Trophoblast cell (in vitro differentiated cells and primary cell): ENCODE measurements at regions not wholly inside any gene's neighbourhood (a gene's known extent, or its start where the extent isn't known, plus 50 kb on each side); places are given as distances from the start of the nearest gene placed in this dataset.

Experiments used
- DNase-seq, 2 donors: peaks; one replicate each; pipeline ENCODE4 v3.0.0-alpha.2; 2016
- H2AFZ ChIP-seq: 2 replicates; pipeline ENCODE4 v1.6.1; 2013; ENCODE audit warnings: low read length, moderate library complexity, mild to moderate bottlenecking; ENCODE audit not compliant: insufficient read depth, poor library complexity
- H2AK5ac ChIP-seq: 2 replicates; pipeline ENCODE4 v1.6.1; 2013; ENCODE audit warnings: mild to moderate bottlenecking, low read length
- H2BK120ac ChIP-seq: 2 replicates; pipeline ENCODE4 v1.6.1; 2013; ENCODE audit warnings: low read length, mild to moderate bottlenecking, moderate library complexity; ENCODE audit not compliant: insufficient read depth, poor library complexity
- H2BK12ac ChIP-seq: 2 replicates; pipeline ENCODE4 v1.6.1; 2013; ENCODE audit warnings: mild to moderate bottlenecking, low read length, moderate library complexity
- H2BK5ac ChIP-seq: 2 replicates; pipeline ENCODE4 v1.6.1; 2013; ENCODE audit warnings: low read length, low read depth, moderate library complexity, mild to moderate bottlenecking; ENCODE audit not compliant: poor library complexity
- H3K14ac ChIP-seq: 2 replicates; pipeline ENCODE4 v1.6.1; 2013; ENCODE audit warnings: mild to moderate bottlenecking, low read length
- H3K18ac ChIP-seq: 2 replicates; pipeline ENCODE4 v1.6.1; 2013; ENCODE audit warnings: mild to moderate bottlenecking, low read length
- H3K23ac ChIP-seq: 2 replicates; pipeline ENCODE4 v1.6.1; 2013; ENCODE audit warnings: low read length
- H3K27ac ChIP-seq: 2 replicates; pipeline ENCODE4 v1.5.1; 2013; ENCODE audit warnings: low read depth, mild to moderate bottlenecking, inconsistent platforms, low read length, moderate library complexity
- H3K27me3 ChIP-seq: 2 replicates; pipeline ENCODE4 v1.6.1; 2013; ENCODE audit warnings: inconsistent platforms, mild to moderate bottlenecking, low read length, moderate library complexity; ENCODE audit not compliant: insufficient read depth
- H3K36me3 ChIP-seq, 2 experiments: 1 replicate in 1 of 2; 2 replicates in 1 of 2; pipeline ENCODE4 v1.6.1; 2013; ENCODE audit warnings: low read length in 2 of 2, mild to moderate bottlenecking in 2 of 2, moderate library complexity in 1 of 2; ENCODE audit not compliant: insufficient read depth in 2 of 2, control insufficient read depth in 1 of 2
- H3K4ac ChIP-seq: 2 replicates; pipeline ENCODE4 v1.6.1; 2013; ENCODE audit warnings: low read depth, mild to moderate bottlenecking, low read length, moderate library complexity
- H3K4me1 ChIP-seq, 2 experiments: 1 replicate in 1 of 2; 2 replicates in 1 of 2; pipeline ENCODE4 v1.6.1; 2013; ENCODE audit warnings: low read length in 2 of 2, mild to moderate bottlenecking in 2 of 2, moderate library complexity in 1 of 2; ENCODE audit not compliant: insufficient read depth in 2 of 2, control insufficient read depth in 1 of 2
- H3K4me2 ChIP-seq: 2 replicates; pipeline ENCODE4 v1.6.1; 2013; ENCODE audit warnings: inconsistent platforms, mild to moderate bottlenecking, low read length, moderate library complexity
- H3K4me3 ChIP-seq: 2 replicates; pipeline ENCODE4 v1.5.1; 2013; ENCODE audit warnings: mild to moderate bottlenecking, low read depth, low read length, inconsistent platforms
- H3K79me1 ChIP-seq: one replicate; pipeline ENCODE4 v1.6.1; 2013; ENCODE audit warnings: low read length
- H3K79me2 ChIP-seq: 2 replicates; pipeline ENCODE4 v1.6.1; 2013; ENCODE audit warnings: low read length, mild to moderate bottlenecking; ENCODE audit not compliant: control insufficient read depth, insufficient read depth, poor library complexity
- H3K9ac ChIP-seq: 2 replicates; pipeline ENCODE4 v1.6.1; 2013; ENCODE audit warnings: mild to moderate bottlenecking, low read length
- H3K9me3 ChIP-seq: 2 replicates; pipeline ENCODE4 v1.6.1; 2013; ENCODE audit warnings: low read depth, mild to moderate bottlenecking, control low read depth, inconsistent platforms, low read length; ENCODE audit not compliant: insufficient read depth
- H4K12ac ChIP-seq: 2 replicates; pipeline ENCODE4 v1.6.1; 2013; ENCODE audit warnings: low read depth, mild to moderate bottlenecking, low read length, moderate library complexity
- H4K8ac ChIP-seq: 2 replicates; pipeline ENCODE4 v1.6.1; 2013; ENCODE audit warnings: low read depth, mild to moderate bottlenecking, low read length, moderate library complexity
- H4K91ac ChIP-seq: one replicate; pipeline ENCODE4 v1.6.1; 2013; ENCODE audit warnings: low read depth, mild to moderate bottlenecking, low read length, moderate library complexity
- WGBS: extraction: QIAGEN DNeasy Blood & Tissue Kit; methylation state at CpG from one replicate; pipeline ENCODE4 v1.1.7; 2013; ENCODE audit warnings: missing lambda C conversion rate; ENCODE audit not compliant: insufficient read length, insufficient coverage; ENCODE audit errors: extremely low coverage; 5-methylcytosine and 5-hydroxymethylcytosine counted together

GRCh38 chr11:107271425-107271824 lies 186.2 kb downstream of the CWF19L2 start:
- Histone ChIP-seq H2BK120ac (no peak overlapping the region), H3K79me1 (no peaks in the 10 kb centered on the region), H2BK12ac (no peak overlapping the region), H3K4ac (no peak overlapping the region), H2AFZ (no peak overlapping the region), H2AK5ac (no peak overlapping the region), H3K27ac (no peak overlapping the region), H3K27me3 (no peaks in the 10 kb centered on the region), H3K9ac (no peak overlapping the region), H4K8ac (no peak overlapping the region), H3K23ac (no peak overlapping the region), H3K4me2 (no peak overlapping the region), H4K91ac (no peak overlapping the region), H3K4me3 (no peak overlapping the region), H2BK5ac (no peak overlapping the region), H4K12ac (no peak overlapping the region), H3K79me2 (no peaks in the 10 kb centered on the region), H3K9me3 (no peaks in the 10 kb centered on the region), H3K4me1 (no peaks in the 10 kb centered on the region), H3K18ac (no peak overlapping the region), H3K14ac (no peak overlapping the region), H3K36me3 (no peaks in the 10 kb centered on the region)
- DNase-seq, result no peak
- WGBS, result no CpG with 5 or more reads among the region's 7 CpGs

GRCh38 chr11:107268977-107269376 lies 188.6 kb downstream of the CWF19L2 start:
- H3K4me2 ChIP-seq, result no peak overlapping the region
- H4K8ac ChIP-seq, result no peak overlapping the region
- DNase-seq, result no peak
- no CpG with 5 or more reads among the region's 3 CpGs for WGBS
- H2BK12ac ChIP-seq, result no peak overlapping the region
- no peaks in the 10 kb centered on the region for H3K9me3 ChIP-seq
- H2BK5ac ChIP-seq, result no peak overlapping the region
- H3K18ac ChIP-seq, result no peak overlapping the region
- H3K27ac ChIP-seq, result no peak overlapping the region
- no peak overlapping the region for H2AK5ac ChIP-seq
- no peak overlapping the region for H3K4ac ChIP-seq
- H3K79me1 ChIP-seq, result no peaks in the 10 kb centered on the region
- no peaks in the 10 kb centered on the region for H3K36me3 ChIP-seq
- no peak overlapping the region for H4K91ac ChIP-seq
- no peak overlapping the region for H3K4me3 ChIP-seq
- no peaks in the 10 kb centered on the region for H3K79me2 ChIP-seq
- H4K12ac ChIP-seq, result no peak overlapping the region
- no peak overlapping the region for H2BK120ac ChIP-seq
- H3K27me3 ChIP-seq, result no peaks in the 10 kb centered on the region
- no peak overlapping the region for H3K14ac ChIP-seq
- no peak overlapping the region for H3K9ac ChIP-seq
- H3K4me1 ChIP-seq, result no peaks in the 10 kb centered on the region
- no peak overlapping the region for H2AFZ ChIP-seq
- H3K23ac ChIP-seq, result no peak overlapping the region

GRCh38 chr11:107266455-107266854 lies 191.2 kb downstream of the CWF19L2 start:
- H3K4me3 ChIP-seq, result no peak overlapping the region

DNA sequence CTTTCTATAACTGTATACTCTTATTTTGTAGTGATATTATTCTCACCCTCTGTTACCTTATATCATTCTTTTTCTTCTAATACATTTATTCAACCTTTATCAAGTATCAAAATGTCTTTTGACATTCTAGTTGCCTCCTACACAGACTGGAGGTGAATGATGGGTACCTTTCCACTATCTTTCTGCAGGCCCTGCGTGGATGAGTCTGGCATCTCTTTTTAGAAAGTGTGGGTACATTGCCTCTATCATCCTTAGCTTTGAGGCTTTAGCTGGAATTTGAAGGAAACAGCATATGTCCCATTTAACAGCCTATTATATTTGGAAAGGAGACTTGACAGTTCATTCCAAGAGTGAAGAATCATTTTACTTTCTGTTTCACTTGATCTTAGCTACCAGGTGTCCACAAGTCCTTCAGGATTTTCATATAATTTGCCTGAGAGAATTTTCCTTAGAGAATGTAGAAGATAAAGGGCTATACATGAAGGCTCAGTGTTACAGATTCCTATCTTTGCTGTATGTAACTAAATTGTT lies 192.0 kb downstream of the CWF19L2 start:
- Histone ChIP-seq H4K12ac (no peak overlapping the region), H3K9me3 (no peaks in the 10 kb centered on the region), H3K79me2 (no peaks in the 10 kb centered on the region), H3K18ac (no peak overlapping the region), H3K9ac (no peak overlapping the region), H3K27me3 (no peaks in the 10 kb centered on the region), H3K23ac (no peak overlapping the region), H2AFZ (no peak overlapping the region), H3K14ac (no peak overlapping the region), H3K79me1 (no peaks in the 10 kb centered on the region), H3K36me3 (no peaks in the 10 kb centered on the region), H2BK12ac (no peak overlapping the region), H4K8ac (no peak overlapping the region), H3K4me2 (no peak overlapping the region), H2BK120ac (no peak overlapping the region), H3K27ac (no peak overlapping the region), H4K91ac (no peak overlapping the region), H2AK5ac (no peak overlapping the region), H3K4me3 (no peak overlapping the region), H2BK5ac (no peak overlapping the region), H3K4me1 (no peaks in the 10 kb centered on the region), H3K4ac (no peak overlapping the region)
- no peak for DNase-seq
- no CpG with 5 or more reads among the region's 1 CpG for WGBS

More at GRCh38 chr11:107266455-107266854, 191.2 kb downstream of the CWF19L2 start:
- H3K36me3 ChIP-seq, result no peaks in the 10 kb centered on the region
- H3K18ac ChIP-seq, result no peak overlapping the region
- no peak overlapping the region for H3K4ac ChIP-seq
- no peak overlapping the region for H3K4me2 ChIP-seq
- H4K91ac ChIP-seq, result no peak overlapping the region
- no peak overlapping the region for H2BK120ac ChIP-seq
- no peak overlapping the region for H3K14ac ChIP-seq
- no peak overlapping the region for H3K9ac ChIP-seq
- H4K8ac ChIP-seq, result no peak overlapping the region
- H3K27ac ChIP-seq, result no peak overlapping the region
- no peak overlapping the region for H2AFZ ChIP-seq
- no peaks in the 10 kb centered on the region for H3K27me3 ChIP-seq
- no peak overlapping the region for H4K12ac ChIP-seq
- no peak overlapping the region for H2BK12ac ChIP-seq
- no peaks in the 10 kb centered on the region for H3K79me1 ChIP-seq
- no peaks in the 10 kb centered on the region for H3K4me1 ChIP-seq
- no peaks in the 10 kb centered on the region for H3K9me3 ChIP-seq
- no peak for DNase-seq
- H2BK5ac ChIP-seq, result no peak overlapping the region
- no CpG with 5 or more reads among the region's 3 CpGs for WGBS
- no peak overlapping the region for H3K23ac ChIP-seq
- no peak overlapping the region for H2AK5ac ChIP-seq
- H3K79me2 ChIP-seq, result no peaks in the 10 kb centered on the region
